ENCODE measurements at regions not wholly inside any gene's neighbourhood (a gene's known extent, or its start where the extent isn't known, plus 50 kb on each side); places are given as distances from the start of the nearest gene placed in this dataset.

- H3K36me3 Mint-ChIP-seq, result no peaks in the 10 kb centered on the region
- H3K4me3 Mint-ChIP-seq, result no peak overlapping the region
- peaks cover 0 to 3% (median 0%) of the 10 kb centered on the region in 7 donors for H3K9me3 Mint-ChIP-seq
- no peaks in the 10 kb centered on the region for H3K4me1 Mint-ChIP-seq
- DNase-seq (no peak), ATAC-seq (ENCODE audit: low read depth in 2 of 2) (no peak)
- H3K27ac Mint-ChIP-seq, result no peak overlapping the region
- peaks cover 7 to 28% (median 22%) of the 10 kb centered on the region in 3 donors for H3K27me3 Mint-ChIP-seq
Measured at GRCh38 chr3:101068876-101069606, 75.8 kb upstream of the ABI3BP start.

DNA sequence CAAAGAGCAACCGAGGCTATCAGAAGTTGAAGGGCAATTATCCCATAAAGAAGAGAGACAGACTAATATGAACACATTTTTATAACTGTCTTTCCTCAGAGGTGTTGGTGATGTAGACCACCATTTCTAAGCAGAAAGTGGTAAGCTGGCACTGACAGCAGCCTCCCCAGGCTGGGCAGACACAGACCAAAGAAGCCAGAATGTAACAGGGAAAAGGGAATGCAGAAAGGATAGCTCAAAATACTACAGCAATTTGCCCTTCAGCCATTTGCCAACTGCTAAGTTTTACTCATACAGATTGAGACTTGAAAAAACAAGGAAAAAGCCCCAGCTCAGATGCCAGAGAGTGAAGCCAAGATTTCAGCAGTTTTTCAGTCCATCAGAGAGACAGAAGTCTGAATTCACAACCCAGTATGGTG lies 73.5 kb upstream of the ABI3BP start:
- H3K36me3 Mint-ChIP-seq, result no peaks in the 10 kb centered on the region
- H3K9me3 Mint-ChIP-seq, result peaks cover 0 to 3% (median 0%) of the 10 kb centered on the region in 7 donors
- H3K4me3 Mint-ChIP-seq, result no peak overlapping the region
- DNase-seq (no peak), ATAC-seq (ENCODE audit: low read depth in 2 of 2) (no peak)
- no peak overlapping the region for H3K27ac Mint-ChIP-seq
- no peaks in the 10 kb centered on the region for H3K4me1 Mint-ChIP-seq
- peaks cover 7 to 28% (median 21%) of the 10 kb centered on the region in 3 donors for H3K27me3 Mint-ChIP-seq

- H3K4me1 Mint-ChIP-seq, result no peaks in the 10 kb centered on the region
- no peaks in the 10 kb centered on the region for H3K36me3 Mint-ChIP-seq
- H3K27me3 Mint-ChIP-seq, result peaks cover 7 to 24% (median 16%) of the 10 kb centered on the region in 3 donors
- H3K9me3 Mint-ChIP-seq, result peaks cover 0 to 10% (median 2%) of the 10 kb centered on the region in 7 donors
- no peak for DNase-seq
- H3K27ac Mint-ChIP-seq, result no peak overlapping the region
- H3K4me3 Mint-ChIP-seq, result no peak overlapping the region
- no peak for ATAC-seq (ENCODE audit: low read depth in 2 of 2)
Measured at GRCh38 chr3:101065962-101066361, 72.7 kb upstream of the ABI3BP start.

DNA sequence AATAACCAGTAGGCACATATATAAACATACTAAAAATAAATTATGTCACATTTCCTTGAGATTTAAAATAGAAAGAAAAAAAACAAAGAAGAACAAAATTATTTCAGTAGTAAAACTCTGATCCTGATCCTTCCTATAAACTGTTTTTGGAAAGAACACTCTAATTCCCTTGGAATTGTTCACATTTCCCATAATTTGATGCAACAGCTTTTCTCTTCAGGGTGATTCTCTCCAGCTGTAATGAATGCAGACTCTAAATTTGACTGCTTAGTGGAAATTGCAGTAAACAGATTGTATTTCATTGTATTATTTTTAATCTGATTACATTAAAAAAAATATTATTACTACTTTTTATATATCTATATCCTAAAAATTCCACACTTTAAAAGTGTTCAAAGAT lies 70.2 kb upstream of the ABI3BP start:
- peaks cover 0 to 22% of the 10 kb centered on the region in 2 donors for H3K36me3 Mint-ChIP-seq
- no peak for ATAC-seq (ENCODE audit: low read depth in 2 of 2)
- H3K9me3 Mint-ChIP-seq, result peaks cover 20 to 35% (median 23%) of the 10 kb centered on the region in 7 donors
- no peak overlapping the region for H3K4me3 Mint-ChIP-seq
- peaks cover 7 to 20% (median 14%) of the 10 kb centered on the region in 3 donors for H3K27me3 Mint-ChIP-seq
- DNase-seq, result no peak
- H3K4me1 Mint-ChIP-seq, result no peaks in the 10 kb centered on the region
- H3K27ac Mint-ChIP-seq, result no peak overlapping the region

- H3K4me3 Mint-ChIP-seq, result no peak overlapping the region
- no peak overlapping the region for H3K27ac Mint-ChIP-seq
Measured at GRCh38 chr3:101061312-101061711, 68.1 kb upstream of the ABI3BP start.

GRCh38 chr3:101050866-101051265 lies 57.6 kb upstream of the ABI3BP start:
- no peak for DNase-seq
- H3K4me3 Mint-ChIP-seq, result no peak overlapping the region
- H3K27ac Mint-ChIP-seq, result no peak overlapping the region
- H3K9me3 Mint-ChIP-seq, result peaks cover 0 to 5% (median 3%) of the 10 kb centered on the region in 7 donors
- no peaks in the 10 kb centered on the region for H3K4me1 Mint-ChIP-seq
- no peaks in the 10 kb centered on the region for H3K27me3 Mint-ChIP-seq
- no peak for ATAC-seq (ENCODE audit: low read depth in 2 of 2)
- no peaks in the 10 kb centered on the region for H3K36me3 Mint-ChIP-seq

More at GRCh38 chr3:101061312-101061711, 68.1 kb upstream of the ABI3BP start:
- H3K4me1 Mint-ChIP-seq, result no peaks in the 10 kb centered on the region
- DNase-seq (no peak), ATAC-seq (ENCODE audit: low read depth in 2 of 2) (no peak)
- peaks cover 0 to 30% of the 10 kb centered on the region in 2 donors for H3K36me3 Mint-ChIP-seq
- peaks cover 30 to 56% (median 32%) of the 10 kb centered on the region in 7 donors for H3K9me3 Mint-ChIP-seq
- peaks cover 7 to 20% (median 10%) of the 10 kb centered on the region in 3 donors for H3K27me3 Mint-ChIP-seq

DNA sequence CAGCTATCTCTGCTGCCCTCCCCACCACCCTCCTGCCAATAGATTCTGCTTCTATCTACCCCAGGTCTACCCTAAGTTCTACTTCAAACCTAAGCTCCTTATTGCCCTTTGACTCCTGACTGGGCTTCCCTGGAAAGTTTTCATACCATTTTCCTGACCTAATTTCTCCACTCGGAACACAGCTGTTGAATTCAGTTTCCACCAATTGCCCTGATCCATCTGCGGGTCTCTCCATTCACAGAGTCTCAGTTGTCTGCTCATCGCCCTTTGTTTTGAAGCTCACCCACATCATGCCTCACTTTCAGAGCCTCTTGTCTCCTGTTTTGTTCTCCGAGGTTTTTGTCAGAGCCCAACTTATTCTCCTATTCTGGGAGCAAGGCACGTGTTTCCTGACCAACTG lies 56.8 kb upstream of the ABI3BP start:
- no peak overlapping the region for H3K27ac Mint-ChIP-seq
- DNase-seq, result no peak

GRCh38 chr3:101049532-101049931 lies 56.3 kb upstream of the ABI3BP start:
- no peak for ATAC-seq (ENCODE audit: low read depth in 2 of 2)
- Mint-ChIP-seq H3K4me1 (no peaks in the 10 kb centered on the region), H3K27me3 (peaks cover 0 to 6% (median 3%) of the 10 kb centered on the region in 3 donors), H3K9me3 (peaks cover 0 to 8% (median 3%) of the 10 kb centered on the region in 7 donors), H3K4me3 (no peak overlapping the region), H3K27ac (no peak overlapping the region), H3K36me3 (no peaks in the 10 kb centered on the region)
- DNase-seq, result no peak

More for the DNA sequence above, 56.8 kb upstream of the ABI3BP start:
- Mint-ChIP-seq H3K27me3 (peaks cover 0 to 6% (median 0%) of the 10 kb centered on the region in 3 donors), H3K4me3 (no peak overlapping the region), H3K4me1 (no peaks in the 10 kb centered on the region), H3K36me3 (no peaks in the 10 kb centered on the region), H3K9me3 (peaks cover 0 to 7% (median 3%) of the 10 kb centered on the region in 7 donors)
- no peak for ATAC-seq (ENCODE audit: low read depth in 2 of 2)

DNA sequence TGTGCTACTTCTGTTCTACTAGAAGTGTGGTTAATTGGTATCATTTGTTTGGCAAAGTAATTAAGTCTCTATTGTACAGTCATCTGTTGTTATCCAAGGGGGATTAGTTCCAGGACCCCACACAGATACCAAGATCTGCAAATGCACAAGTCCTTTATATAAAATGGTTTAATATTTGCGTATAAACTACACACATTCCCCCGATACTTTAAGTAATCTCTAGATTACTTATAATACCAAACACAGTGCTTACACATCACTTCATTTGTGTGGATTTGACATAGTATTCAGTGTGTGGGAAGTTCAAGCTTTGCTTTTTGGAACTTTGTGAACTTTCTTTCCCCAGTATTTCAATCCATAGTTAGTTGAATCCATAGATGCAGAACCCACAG lies 50.5 kb upstream of the ABI3BP start:
- H3K27me3 Mint-ChIP-seq, result peaks cover 0 to 7% (median 6%) of the 10 kb centered on the region in 3 donors
- no peaks in the 10 kb centered on the region for H3K36me3 Mint-ChIP-seq
- DNase-seq (no peak), ATAC-seq (ENCODE audit: low read depth in 2 of 2) (no peak)
- no peaks in the 10 kb centered on the region for H3K4me1 Mint-ChIP-seq
- no peak overlapping the region for H3K27ac Mint-ChIP-seq
- H3K9me3 Mint-ChIP-seq, result peaks cover 0 to 18% (median 4%) of the 10 kb centered on the region in 7 donors
- H3K4me3 Mint-ChIP-seq, result no peak overlapping the region

DNA sequence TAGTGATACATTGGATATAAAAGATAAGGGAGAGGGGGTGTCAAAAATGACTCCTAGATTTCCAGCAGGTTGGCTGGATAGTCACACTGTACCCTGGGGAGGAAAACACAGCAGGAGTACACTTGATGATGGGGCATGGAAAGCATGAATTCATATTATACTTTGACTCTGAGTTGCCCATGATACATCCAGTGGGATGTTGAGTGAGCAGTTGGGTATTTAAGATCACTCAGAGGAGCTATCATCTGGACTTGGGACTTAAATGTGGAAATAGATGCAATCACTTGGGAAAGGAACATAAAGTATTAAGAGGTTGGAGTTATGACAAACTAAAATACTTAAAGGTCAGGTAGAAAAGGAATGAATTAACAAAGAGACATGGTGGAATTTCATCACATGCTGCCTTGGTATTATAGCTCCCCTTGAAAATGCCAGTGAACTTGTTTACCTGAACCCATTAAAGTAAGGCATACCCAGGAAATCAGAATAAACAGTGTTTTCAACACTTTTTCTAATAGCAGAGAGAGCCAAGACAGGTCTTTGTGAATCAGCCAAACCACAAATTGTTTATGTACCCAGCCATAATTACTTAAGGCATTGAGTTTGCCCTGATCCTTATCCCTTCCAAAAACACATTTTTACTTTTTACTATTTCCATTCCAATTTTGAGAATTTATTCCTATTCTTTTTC lies 49.9 kb upstream of the ABI3BP start:
- Mint-ChIP-seq H3K4me3 (no peak overlapping the region), H3K4me1 (no peaks in the 10 kb centered on the region), H3K9me3 (peaks cover 0 to 18% (median 3%) of the 10 kb centered on the region in 7 donors), H3K36me3 (no peaks in the 10 kb centered on the region), H3K27me3 (peaks cover 0 to 7% (median 6%) of the 10 kb centered on the region in 3 donors), H3K27ac (no peak overlapping the region)
- ATAC-seq (ENCODE audit: low read depth in 2 of 2) (no peak), DNase-seq (no peak)

Data from naive B cell (primary cell).